H1 (cell line): ENCODE measurements at regions not wholly inside any gene's neighbourhood (a gene's known extent, or its start where the extent isn't known, plus 50 kb on each side); places are given as distances from the start of the nearest gene placed in this dataset.

Source experiments
- CTCF ChIA-PET: fragments of 300-600 bp; sonication (Branson Sonifier 250); formaldehyde crosslinking; loops from one replicate; lab custom pipeline; 2021; ENCODE audit not compliant: partially characterized antibody; lab: Charles Lee
- POLR2A ChIA-PET: fragments of 300-600 bp; sonication (Branson Sonifier 250); formaldehyde crosslinking; loops from one replicate; lab custom pipeline; 2021; ENCODE audit warnings: inconsistent platforms; ENCODE audit not compliant: partially characterized antibody; lab: Charles Lee
- DNase-seq, 2 experiments: peaks; one replicate each; pipeline versions ENCODE4 v3.0.0 to v3.0.0-alpha.2; 2010 to 2022; ENCODE audit warnings: low spot score in 2 of 2, low read depth in 1 of 2, mixed read lengths in 1 of 2
- FAIRE-seq: peaks from 2 replicates; lab custom pipeline; 2011; peaks lifted over from hg19 to GRCh38; lab: Jason Lieb, UNC
- H2AFZ ChIP-seq: 2 replicates; pipeline ENCODE4 v1.8.1; 2012; ENCODE audit warnings: low read length, inconsistent platforms
- H2AK5ac ChIP-seq: 2 replicates; pipeline ENCODE4 v1.6.1; 2013; ENCODE audit warnings: low read depth, low read length
- H2BK120ac ChIP-seq: replicated peaks from 2 replicates; pipeline ENCODE3; 2013; ENCODE audit warnings: low read depth, low read length, inconsistent platforms
- H2BK12ac ChIP-seq: 2 replicates; pipeline ENCODE4 v1.6.1; 2013; ENCODE audit warnings: low read depth, low read length
- H2BK15ac ChIP-seq: 2 replicates; pipeline ENCODE4 v1.6.1; 2013; ENCODE audit warnings: low read length
- H2BK20ac ChIP-seq: 2 replicates; pipeline ENCODE4 v1.6.1; 2013; ENCODE audit warnings: low read length
- H2BK5ac ChIP-seq: 2 replicates; pipeline ENCODE4 v1.6.1; 2013; ENCODE audit warnings: low read depth, low read length
- H3K14ac ChIP-seq: 2 replicates; pipeline ENCODE4 v1.6.1; 2013; ENCODE audit warnings: inconsistent platforms; ENCODE audit not compliant: insufficient read length
- H3K18ac ChIP-seq: 2 replicates; pipeline ENCODE4 v1.6.1; 2013; ENCODE audit warnings: low read length; ENCODE audit errors: extremely low read depth
- H3K23ac ChIP-seq: 2 replicates; pipeline ENCODE4 v1.6.1; 2013; ENCODE audit warnings: inconsistent platforms; ENCODE audit not compliant: insufficient read length
- H3K23me2 ChIP-seq: 2 replicates; pipeline ENCODE4 v1.6.1; 2013; ENCODE audit warnings: low read depth, low read length
- H3K27ac ChIP-seq: 2 replicates; pipeline ENCODE4 v1.6.1; 2011; ENCODE audit warnings: low read depth, low read length, inconsistent platforms
- H3K27me3 ChIP-seq, 4 experiments: replicated peaks in 1 of 4; 1 replicate in 1 of 4; 2 replicates in 3 of 4; pipeline versions ENCODE4 v1.6.1 to v1.8.1; 2011 to 2013; ENCODE audit warnings: low read length in 3 of 4, mild to moderate bottlenecking in 3 of 4, inconsistent platforms in 2 of 4, mixed read lengths in 2 of 4, moderate library complexity in 1 of 4; ENCODE audit not compliant: control insufficient read depth in 3 of 4, insufficient read depth in 3 of 4; ENCODE audit errors: extremely low read depth in 1 of 4
- H3K36me3 ChIP-seq, 4 experiments: 2 replicates each; pipeline versions ENCODE4 v1.6.1 to v1.8.1; 2011 to 2013; ENCODE audit warnings: mild to moderate bottlenecking in 4 of 4, low read length in 3 of 4, moderate library complexity in 2 of 4, control low read depth in 1 of 4, inconsistent platforms in 1 of 4; ENCODE audit not compliant: insufficient read depth in 4 of 4, control insufficient read depth in 2 of 4
- H3K4ac ChIP-seq: replicated peaks from 2 replicates; pipeline ENCODE3; 2013; ENCODE audit warnings: low read length, low read depth, mixed read lengths, inconsistent platforms; ENCODE audit not compliant: insufficient read length
- H3K4me1 ChIP-seq, 4 experiments: replicated peaks in 1 of 4; 1 replicate in 1 of 4; 2 replicates in 3 of 4; pipeline versions ENCODE4 v1.6.1 to v1.8.1; 2011 to 2013; ENCODE audit warnings: low read length in 3 of 4, inconsistent platforms in 2 of 4, mixed read lengths in 1 of 4; ENCODE audit not compliant: insufficient read depth in 4 of 4, control insufficient read depth in 3 of 4
- H3K4me2 ChIP-seq, 2 experiments: 2 replicates each; pipeline versions ENCODE4 v1.6.1 to v1.8.1; 2011 to 2013; ENCODE audit warnings: low read depth in 2 of 2, low read length in 2 of 2, control low read depth in 1 of 2, inconsistent platforms in 1 of 2, mild to moderate bottlenecking in 1 of 2; ENCODE audit not compliant: insufficient read depth in 1 of 2
- H3K4me3 ChIP-seq, 4 experiments: fragments of 200-600, 300-600 bp in 1 of 4; sonication (generic), shearing (Covaris generic), sonication (Bioruptor Twin) in 1 of 4; 2 replicates each; pipeline versions ENCODE4 v1.5.1 to v1.8.1; 2011 to 2016; ENCODE audit warnings: low read length in 4 of 4, low read depth in 3 of 4, control low read depth in 2 of 4, inconsistent platforms in 2 of 4, mild to moderate bottlenecking in 2 of 4, mixed read lengths in 1 of 4, moderate library complexity in 1 of 4; ENCODE audit not compliant: insufficient read depth in 2 of 4; ENCODE audit errors: extremely low read depth in 1 of 4
- H3K56ac ChIP-seq: replicated peaks from 2 replicates; pipeline ENCODE3; 2013; ENCODE audit warnings: low read depth, mild to moderate bottlenecking, mixed read lengths, low read length, inconsistent platforms; ENCODE audit not compliant: insufficient read length
- H3K79me1 ChIP-seq: 2 replicates; pipeline ENCODE4 v1.6.1; 2013; ENCODE audit warnings: low read depth, low read length, control low read depth
- H3K79me2 ChIP-seq, 2 experiments: 2 replicates each; pipeline versions ENCODE4 v1.6.1 to v1.8.1; 2012 to 2013; ENCODE audit warnings: low read length in 2 of 2, mild to moderate bottlenecking in 2 of 2, inconsistent platforms in 1 of 2; ENCODE audit not compliant: insufficient read depth in 2 of 2, control insufficient read depth in 1 of 2
- H3K9ac ChIP-seq, 4 experiments: replicated peaks in 1 of 4; 1 replicate in 1 of 4; 2 replicates in 3 of 4; pipeline versions ENCODE4 v1.6.1 to v1.8.1; 2011 to 2013; ENCODE audit warnings: low read depth in 3 of 4, low read length in 3 of 4, control low read depth in 2 of 4, mild to moderate bottlenecking in 2 of 4, moderate library complexity in 2 of 4, inconsistent platforms in 1 of 4; ENCODE audit errors: extremely low read depth in 1 of 4
- H3K9me3 ChIP-seq, 2 experiments: 2 replicates each; pipeline versions ENCODE4 v1.6.1 to v1.8.1; 2012 to 2013; ENCODE audit warnings: mild to moderate bottlenecking in 2 of 2, moderate library complexity in 2 of 2, control low read depth in 1 of 2, inconsistent platforms in 1 of 2, low read depth in 1 of 2, low read length in 1 of 2, mixed read lengths in 1 of 2; ENCODE audit not compliant: insufficient read depth in 2 of 2
- H4K20me1 ChIP-seq, 2 experiments: replicated peaks in 1 of 2; 2 replicates each; pipeline versions ENCODE3 to v1.8.1; 2011 to 2013; ENCODE audit warnings: inconsistent platforms in 2 of 2, low read length in 2 of 2, mild to moderate bottlenecking in 1 of 2; ENCODE audit not compliant: insufficient read depth in 2 of 2, control insufficient read depth in 1 of 2
- H4K5ac ChIP-seq: 2 replicates; pipeline ENCODE4 v1.6.1; 2013; ENCODE audit warnings: low read length, low read depth, mixed read lengths, inconsistent platforms; ENCODE audit not compliant: insufficient read length
- H4K8ac ChIP-seq: 2 replicates; pipeline ENCODE4 v1.8.0; 2013; ENCODE audit warnings: mild to moderate bottlenecking, moderate library complexity, low read length, inconsistent platforms; ENCODE audit not compliant: insufficient read depth; ENCODE audit errors: extremely low read depth
- H4K91ac ChIP-seq: replicated peaks from 2 replicates; pipeline ENCODE3; 2013; ENCODE audit warnings: low read length, mixed read lengths, inconsistent platforms; ENCODE audit not compliant: insufficient read length
- BCL11A ChIP-seq, 2 experiments: IDR thresholded peaks; one replicate each; pipeline ENCODE4 v1.6.1; 2011; ENCODE audit warnings: low read depth in 2 of 2, low read length in 2 of 2, mild to moderate bottlenecking in 2 of 2
- CBX8 ChIP-seq: fragments of 300-800, 300-1000 bp; sonication (generic); IDR thresholded peaks from 2 replicates; pipeline ENCODE4 v1.7.1; 2016; ENCODE audit warnings: low read depth, low read length, borderline replicate concordance
- CTBP2 ChIP-seq: IDR thresholded peaks from 2 replicates; pipeline ENCODE4 v1.7.0; 2011; ENCODE audit warnings: borderline replicate concordance, mild to moderate bottlenecking, moderate library complexity, mixed read lengths, low read length; ENCODE audit not compliant: insufficient read depth, insufficient read length
- JUND ChIP-seq: IDR thresholded peaks from 2 replicates; pipeline ENCODE4 v1.6.1; 2011; ENCODE audit warnings: mild to moderate bottlenecking, improper control_type of control experiment, low read length
- SAP30 ChIP-seq: fragments of 300-600 bp; sonication (generic); IDR thresholded peaks from 2 replicates; pipeline ENCODE4 v1.7.1; 2012; ENCODE audit warnings: low read length, moderate library complexity, mild to moderate bottlenecking, inconsistent platforms; ENCODE audit not compliant: insufficient read depth, insufficient replicate concordance
- SP4 ChIP-seq: IDR thresholded peaks from 2 replicates; pipeline ENCODE4 v1.6.1; 2012; ENCODE audit warnings: low read length, inconsistent platforms
- ZNF274 ChIP-seq: IDR thresholded peaks from 2 replicates; pipeline ENCODE4 v1.7.0; 2012; ENCODE audit warnings: low read length, borderline replicate concordance; ENCODE audit errors: extremely low read depth
- WGBS, 2 experiments: shearing (Covaris generic) in 1 of 2; methylation state at CpG; one replicate each; pipeline versions ENCODE4 v1.1.6 to v1.1.7; 2013 to 2015; ENCODE audit warnings: low lambda C conversion rate in 2 of 2, mixed read lengths in 2 of 2, inconsistent platforms in 1 of 2, low coverage in 1 of 2, missing lambda C conversion rate in 1 of 2; ENCODE audit not compliant: insufficient replicate concordance in 2 of 2, insufficient coverage in 1 of 2, insufficient read length in 1 of 2; ENCODE audit errors: extremely low coverage in 1 of 2, missing lambda C conversion rate in 1 of 2; 5-methylcytosine and 5-hydroxymethylcytosine counted together
- TF ChIP-seq, protein P1 (sequence below): IDR thresholded peaks from 2 replicates; pipeline ENCODE4 v1.6.1; 2011; ENCODE audit warnings: low read depth, mild to moderate bottlenecking, low read length; ENCODE audit not compliant: insufficient read depth

DNA sequence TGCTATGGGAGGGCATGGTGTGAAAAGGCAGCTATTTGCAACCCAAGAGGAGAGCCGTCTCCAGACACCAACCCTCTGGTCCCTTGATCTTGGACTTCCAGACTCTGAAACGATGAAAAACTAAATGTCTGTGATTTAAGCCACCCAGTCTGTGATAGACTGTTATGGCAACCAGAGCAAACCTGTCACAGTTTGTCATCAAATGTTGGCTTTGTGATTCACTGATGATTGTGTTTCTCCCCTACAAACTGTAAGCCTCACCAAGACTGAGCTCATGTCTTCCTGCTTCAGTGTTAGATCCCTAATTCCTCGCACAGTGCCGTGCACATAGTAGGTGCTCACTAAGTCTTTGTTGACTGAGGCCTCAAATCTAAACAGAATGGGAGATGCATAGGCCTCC, 224.6 kb upstream of the PITRM1 start:
- Histone ChIP-seq H3K4me1 (peaks cover 0 to 4% (median 2%) of the 10 kb centered on the region in 4 experiments; a peak in 2 of 7 replicates), H3K18ac (no peak overlapping the region), H4K20me1 (no peaks in the 10 kb centered on the region), H2BK120ac (no peak overlapping the region), H2BK15ac (no peak overlapping the region), H3K14ac (no peak overlapping the region), H3K4me2 (no peak overlapping the region), H3K23me2 (peaks cover 1% of the 10 kb centered on the region; the same call in 1 of the 2 replicates), H2AK5ac (no peak overlapping the region), H2AFZ (no peak overlapping the region), H2BK12ac (no peak overlapping the region), H3K79me1 (no peaks in the 10 kb centered on the region), H3K36me3 (no peaks in the 10 kb centered on the region), H2BK20ac (no peak overlapping the region), H4K8ac (no peak overlapping the region), H3K4ac (no peak overlapping the region), H3K27me3 (no peaks in the 10 kb centered on the region), H3K56ac (no peak overlapping the region), H4K91ac (no peak overlapping the region), H3K4me3 (no peak overlapping the region), H3K9me3 (peaks cover 0 to 2% of the 10 kb centered on the region in 2 experiments; a peak in 1 of 4 replicates), H3K79me2 (no peaks in the 10 kb centered on the region), H2BK5ac (no peak overlapping the region), H3K27ac (no peak overlapping the region), H3K9ac (no peak overlapping the region), H4K5ac (no peak overlapping the region), H3K23ac (no peak overlapping the region)
- WGBS, 2 experiments, result 94% methylated on average over 3 of the region's 4 CpGs; no CpG with 5 or more reads in 1 of the 2 experiments
- ChIA-PET POLR2A (interaction anchor here (1.1 kb wide), 1 partner anchor 388 kb away, joined by 3 read pairs; the partner anchor contains the start of gene KLF6), CTCF (interaction anchor here (0.6 to 1.1 kb wide), 3 partner anchors 87 to 204 kb away, joined by 3 read pairs; no protein-coding TSS in a partner anchor)
- no peak for DNase-seq
- FAIRE-seq, result no peak
- no peak for TF ChIP-seq ZNF274
- no peak for TF ChIP-seq CBX8
- TF ChIP-seq CTBP2, result no peak
- TF ChIP-seq, protein P1, sequence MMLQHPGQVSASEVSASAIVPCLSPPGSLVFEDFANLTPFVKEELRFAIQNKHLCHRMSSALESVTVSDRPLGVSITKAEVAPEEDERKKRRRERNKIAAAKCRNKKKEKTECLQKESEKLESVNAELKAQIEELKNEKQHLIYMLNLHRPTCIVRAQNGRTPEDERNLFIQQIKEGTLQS, result no peak
- no peak for TF ChIP-seq SP4
- TF ChIP-seq BCL11A (IDR thresholded peaks at IDR 0.05; ENCODE audit: low read depth in 2 of 2, low read length in 2 of 2), result no peak
- no peak for TF ChIP-seq SAP30
- no peak for TF ChIP-seq JUND
